ENCODE measurements at regions not wholly inside any gene's neighbourhood (a gene's known extent, or its start where the extent isn't known, plus 50 kb on each side); places are given as distances from the start of the nearest gene placed in this dataset.

- TF ChIP-seq CTCF (conservative IDR thresholded peaks at IDR 0.05; ENCODE audit: low read length) (no peak), EZH2phosphoT487 (IDR thresholded peaks at IDR 0.05; ENCODE audit: borderline replicate concordance, low read depth, low read length) (no peak)
These were observed 403.4 kb upstream of the DCN start for GRCh38 chr12:91586015-91586414.
